ENCODE measurements at regions not wholly inside any gene's neighbourhood (a gene's known extent, or its start where the extent isn't known, plus 50 kb on each side); places are given as distances from the start of the nearest gene placed in this dataset.

DNA sequence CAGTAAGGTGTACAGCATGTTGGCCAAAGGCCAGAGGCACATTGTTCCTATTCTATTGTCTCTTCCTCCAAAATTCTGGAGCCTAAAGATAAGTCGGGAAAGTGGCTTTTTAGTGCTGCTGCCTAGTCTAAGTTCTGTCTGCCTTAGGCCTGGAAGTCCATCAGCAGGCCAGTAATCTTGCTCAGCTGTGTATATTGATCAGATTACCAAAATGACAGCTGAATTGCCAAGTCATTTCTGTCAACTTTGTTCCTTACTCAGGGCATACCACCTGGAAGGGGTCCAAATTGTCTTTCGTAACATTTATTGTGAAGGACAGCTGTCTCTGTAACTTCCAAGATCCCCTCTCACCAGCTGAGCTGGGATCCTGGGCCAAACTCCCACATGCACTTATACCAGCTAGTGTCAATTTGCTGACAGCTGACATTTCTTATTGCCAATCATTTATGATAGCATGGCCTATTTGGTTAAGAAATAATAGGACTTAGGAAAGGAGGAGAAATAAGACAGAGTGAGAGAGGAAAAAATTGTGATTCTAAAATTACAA is 116.8 kb upstream of the FSHR start:
- H3K4me1 ChIP-seq (ENCODE audit: low read depth) = no peaks in the 10 kb centered on the region
- DNase-seq = no peak
- ATAC-seq = peak; percentile 7
- H3K36me3 ChIP-seq (ENCODE audit: low read depth) = no peaks in the 10 kb centered on the region
- intact Hi-C loops (cut with DNase I, micrococcal nuclease) = no loop called here
- no peak for TF ChIP-seq CTCF (IDR thresholded peaks at IDR 0.05)
- no peak overlapping the region for H3K4me3 ChIP-seq
- H3K9me3 ChIP-seq = no peaks in the 10 kb centered on the region

GRCh38 chr2:49270091-49270490 is 115.8 kb upstream of the FSHR start:
- Histone ChIP-seq H3K9me3 (no peaks in the 10 kb centered on the region), H3K4me3 (no peak overlapping the region), H3K36me3 (ENCODE audit: low read depth) (no peaks in the 10 kb centered on the region), H3K4me1 (ENCODE audit: low read depth) (no peaks in the 10 kb centered on the region)
- no peak for TF ChIP-seq CTCF (IDR thresholded peaks at IDR 0.05)
- intact Hi-C loops (cut with DNase I, micrococcal nuclease) = no loop called here
- DNase-seq = no peak
- ATAC-seq = no peak

GRCh38 chr2:49265471-49265870 is 111.2 kb upstream of the FSHR start:
- H3K4me3 ChIP-seq = no peak overlapping the region
- H3K36me3 ChIP-seq (ENCODE audit: low read depth) = no peaks in the 10 kb centered on the region
- no peaks in the 10 kb centered on the region for H3K4me1 ChIP-seq (ENCODE audit: low read depth)
- no peak for DNase-seq
- H3K9me3 ChIP-seq = no peaks in the 10 kb centered on the region
- intact Hi-C loops (cut with DNase I, micrococcal nuclease) = no loop called here
- TF ChIP-seq CTCF (IDR thresholded peaks at IDR 0.05) = no peak
- ATAC-seq = no peak

GRCh38 chr2:49262801-49263560 is 108.7 kb upstream of the FSHR start:
- intact Hi-C loops (cut with DNase I, micrococcal nuclease) = no loop called here
- TF ChIP-seq CTCF (IDR thresholded peaks at IDR 0.05) = no peak
- Histone ChIP-seq H3K9me3 (no peaks in the 10 kb centered on the region), H3K36me3 (ENCODE audit: low read depth) (no peaks in the 10 kb centered on the region), H3K4me1 (ENCODE audit: low read depth) (no peaks in the 10 kb centered on the region), H3K4me3 (no peak overlapping the region)
- DNase-seq (no peak), ATAC-seq (no peak)

DNA sequence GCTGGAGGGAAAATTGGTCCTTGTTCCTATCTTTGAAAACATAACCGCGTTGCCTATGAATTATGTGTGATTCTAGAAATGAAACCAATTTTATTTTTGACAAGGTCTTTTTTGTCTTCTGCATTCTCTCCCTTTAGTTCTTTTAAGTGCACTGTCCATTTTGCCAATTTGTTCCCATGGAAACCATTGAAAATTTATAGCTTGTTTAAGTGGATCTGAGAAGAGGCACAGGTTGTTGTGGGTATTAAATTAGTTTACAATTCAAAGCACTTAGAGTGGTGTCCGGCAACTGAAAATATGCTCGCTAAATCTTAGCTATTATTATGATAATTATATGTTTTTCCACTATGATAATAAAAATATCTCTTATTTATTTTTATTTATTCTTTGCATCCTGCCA is 107.5 kb upstream of the FSHR start:
- intact Hi-C loops (cut with DNase I, micrococcal nuclease) = no loop called here
- Histone ChIP-seq H3K36me3 (ENCODE audit: low read depth) (no peaks in the 10 kb centered on the region), H3K9me3 (no peaks in the 10 kb centered on the region), H3K4me3 (no peak overlapping the region), H3K4me1 (ENCODE audit: low read depth) (no peaks in the 10 kb centered on the region)
- ATAC-seq (no peak), DNase-seq (no peak)
- no peak for TF ChIP-seq CTCF (IDR thresholded peaks at IDR 0.05)

Measured in mucosa of descending colon (tissue), 3 donors.